ENCODE measurements at regions not wholly inside any gene's neighbourhood (a gene's known extent, or its start where the extent isn't known, plus 50 kb on each side); places are given as distances from the start of the nearest gene placed in this dataset.
"Not testable (repeated sequence)": the region's sequence is repeated elsewhere in the genome, so short reads cannot be mapped to it uniquely, and the experiment has no call there.

- DNase-seq = no peak
Measured at GRCh38 chr12:126038434-126038833, 973.2 kb downstream of the AACS start.

GRCh38 chr12:126040307-126040706, 975.1 kb downstream of the AACS start:
- no peak for DNase-seq

- DNase-seq = no peak
Measured at GRCh38 chr12:126042286-126042685, 977.1 kb downstream of the AACS start.

GRCh38 chr12:126049501-126049900, 984.3 kb downstream of the AACS start:
- not testable (repeated sequence) for DNase-seq

GRCh38 chr12:126051611-126052107, 986.4 kb downstream of the AACS start:
- DNase-seq = no peak

- no peak for DNase-seq
Measured at GRCh38 chr12:126055521-126055920, 990.3 kb downstream of the AACS start.

GRCh38 chr12:126061777-126062176, 996.5 kb downstream of the AACS start:
- no peak for DNase-seq

GRCh38 chr12:126064028-126064427, 998.8 kb downstream of the AACS start:
- DNase-seq = no peak

GRCh38 chr12:126067626-126068329, 1002.5 kb downstream of the AACS start:
- DNase-seq = no peak

GRCh38 chr12:126069549-126070165, 1004.4 kb downstream of the AACS start:
- DNase-seq = peak; percentile 61 to 81 (median 74)

- DNase-seq = no peak
Measured at GRCh38 chr12:126076515-126076914, 1011.3 kb downstream of the AACS start.

GRCh38 chr12:126083926-126084325, 1018.7 kb downstream of the AACS start:
- no peak for DNase-seq

GRCh38 chr12:126084480-126084879, 1019.2 kb downstream of the AACS start:
- peak in 1 of 4 experiments; percentile 3 for DNase-seq

- no peak for DNase-seq
Measured at GRCh38 chr12:126086242-126086641, 1021.0 kb downstream of the AACS start.

GRCh38 chr12:126087692-126088091, 1022.5 kb downstream of the AACS start:
- DNase-seq = no peak

GRCh38 chr12:126093908-126094307, 1028.7 kb downstream of the AACS start:
- no peak for DNase-seq

GRCh38 chr12:126095748-126096510, 1030.7 kb downstream of the AACS start:
- DNase-seq = no peak

GRCh38 chr12:126106706-126107105, 1041.5 kb downstream of the AACS start:
- no peak for DNase-seq

GRCh38 chr12:126107659-126108058, 1042.4 kb downstream of the AACS start:
- DNase-seq = no peak

GRCh38 chr12:126108247-126108646, 1043.0 kb downstream of the AACS start:
- no peak for DNase-seq

- no peak for DNase-seq
Measured at GRCh38 chr12:126112141-126112540, 1046.9 kb downstream of the AACS start.

- no peak for DNase-seq
Measured at GRCh38 chr12:126112849-126113248, 1047.6 kb downstream of the AACS start.

- no peak for DNase-seq
Measured at GRCh38 chr12:126114441-126114840, 1049.2 kb downstream of the AACS start.

GRCh38 chr12:126117502-126117901, 1052.3 kb downstream of the AACS start:
- no peak for DNase-seq
